GM18909 (cell line): ENCODE measurements at regions not wholly inside any gene's neighbourhood (a gene's known extent, or its start where the extent isn't known, plus 50 kb on each side); places are given as distances from the start of the nearest gene placed in this dataset.
"Not testable (repeated sequence)": the region's sequence is repeated elsewhere in the genome, so short reads cannot be mapped to it uniquely, and the experiment has no call there.

Experiments
- ATAC-seq: cut with Tn5 transposase; IDR thresholded peaks from one replicate; pipeline ENCODE4 v1.9.1; 2021; ENCODE audit warnings: mild to moderate bottlenecking; ENCODE audit not compliant: unreplicated experiment, poor library complexity

GRCh38 chr3:31092748-31093589 lies 198.5 kb upstream of the GADL1 start:
- ATAC-seq = no peak

DNA sequence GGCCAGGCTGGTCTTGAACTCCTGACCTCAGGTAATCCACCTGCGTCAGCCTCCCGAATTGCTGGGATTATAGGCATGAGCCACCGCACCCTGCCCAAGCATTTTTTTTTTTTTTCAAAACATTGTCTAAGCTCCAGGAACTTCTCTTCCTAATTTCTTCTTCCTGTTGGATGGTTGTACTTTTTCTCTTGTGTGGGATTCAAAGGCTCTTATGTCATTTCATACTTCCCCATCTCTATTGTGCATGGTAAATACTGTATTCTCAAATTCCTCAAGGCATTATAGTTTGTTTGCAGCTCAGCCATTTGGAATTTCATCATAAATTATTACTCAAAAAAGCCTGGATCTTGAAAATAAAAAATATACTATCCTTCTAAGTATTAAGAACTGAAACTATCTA lies 199.1 kb upstream of the GADL1 start:
- no peak for ATAC-seq

DNA sequence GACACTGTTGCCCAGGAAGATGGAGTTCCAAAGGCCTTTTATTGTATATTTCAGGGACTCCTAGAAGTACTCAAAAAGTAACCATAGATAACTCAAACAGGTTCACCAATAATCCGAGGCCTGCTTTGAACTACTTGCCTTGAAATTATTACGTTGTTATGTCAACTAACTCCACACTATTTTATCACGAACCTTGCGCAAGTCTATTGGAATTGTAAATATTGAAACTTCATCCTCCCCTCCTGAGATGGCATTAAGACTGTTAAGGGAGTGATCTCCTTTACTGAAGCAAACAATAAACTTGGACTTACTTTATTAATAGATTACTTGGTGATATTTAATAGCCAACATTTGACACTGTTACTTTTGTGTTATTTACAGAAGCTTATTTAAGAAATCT lies 199.6 kb upstream of the GADL1 start:
- no peak for ATAC-seq

GRCh38 chr3:31095255-31095654 lies 200.8 kb upstream of the GADL1 start:
- no peak for ATAC-seq

GRCh38 chr3:31096661-31097395 lies 202.4 kb upstream of the GADL1 start:
- ATAC-seq = no peak

DNA sequence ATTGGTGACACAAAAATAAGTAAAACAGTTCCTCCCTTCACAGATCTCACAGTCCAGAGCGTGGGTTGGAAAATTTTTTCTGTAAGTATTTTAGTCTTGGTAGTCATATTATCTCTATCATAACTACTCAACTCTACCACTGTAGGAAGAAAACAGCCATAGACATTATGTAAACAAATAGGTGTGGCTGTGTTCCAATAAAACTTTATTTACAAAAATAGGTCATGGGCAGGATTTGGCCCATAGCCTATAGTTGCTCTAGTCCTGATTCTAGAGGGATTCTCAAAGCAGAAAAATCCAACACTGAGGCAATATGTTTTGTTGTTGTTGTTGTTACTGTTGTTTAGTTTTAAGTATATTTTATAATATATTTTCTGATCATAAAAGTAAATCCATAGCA lies 206.1 kb upstream of the GADL1 start:
- ATAC-seq = no peak

DNA sequence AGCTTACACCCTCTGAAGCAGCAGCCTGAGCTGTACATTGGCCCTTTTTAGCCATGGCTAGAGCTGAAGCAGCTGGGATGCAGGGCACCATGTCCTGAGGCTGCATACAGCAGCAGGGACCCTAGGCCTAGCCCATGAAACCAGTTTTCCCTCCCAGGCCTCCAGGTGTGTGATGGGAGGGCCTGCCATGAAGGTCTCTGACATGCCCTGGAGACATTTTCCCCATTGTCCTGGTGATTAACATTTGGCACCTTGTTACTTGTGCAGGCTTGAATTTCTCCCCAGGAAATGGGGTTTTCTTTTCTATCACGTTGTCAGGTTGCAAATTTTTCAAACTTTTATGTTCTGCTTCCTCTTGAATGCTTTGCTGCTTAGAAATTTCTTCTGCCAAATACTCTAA lies 206.8 kb upstream of the GADL1 start:
- ATAC-seq = not testable (repeated sequence)

DNA sequence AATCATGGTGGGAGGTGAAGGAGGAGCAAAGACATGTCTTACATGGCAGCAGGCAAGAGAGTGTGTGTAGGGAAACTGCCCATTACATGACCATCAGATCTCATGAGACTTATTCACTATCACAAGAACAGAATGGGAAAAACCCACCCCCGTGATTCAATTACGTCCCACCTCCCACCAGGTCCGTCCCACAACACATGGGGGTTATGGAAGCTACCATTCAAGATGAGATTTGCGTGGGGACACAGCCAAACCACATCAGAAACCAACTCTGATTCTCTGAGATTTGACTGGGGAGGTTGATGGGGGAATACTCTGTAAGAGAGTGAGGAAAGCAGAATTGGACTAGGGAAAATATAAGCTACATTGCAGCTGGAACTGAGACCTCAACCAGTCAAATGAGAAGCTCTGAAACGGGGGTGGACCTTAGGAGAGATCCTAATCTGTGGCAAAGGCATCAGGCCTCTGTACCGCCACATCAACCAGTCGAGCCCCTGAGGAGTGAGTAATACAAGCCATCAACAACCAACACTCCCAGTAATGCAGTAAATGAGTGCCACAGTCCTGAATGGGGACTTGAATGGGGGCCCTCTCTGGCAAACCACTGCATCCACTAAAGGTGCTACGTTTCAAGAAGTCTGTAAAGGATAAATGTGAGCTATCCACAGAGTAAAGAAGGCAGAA lies 207.9 kb upstream of the GADL1 start:
- no peak for ATAC-seq

GRCh38 chr3:31103181-31103580 lies 208.7 kb upstream of the GADL1 start:
- ATAC-seq = no peak

DNA sequence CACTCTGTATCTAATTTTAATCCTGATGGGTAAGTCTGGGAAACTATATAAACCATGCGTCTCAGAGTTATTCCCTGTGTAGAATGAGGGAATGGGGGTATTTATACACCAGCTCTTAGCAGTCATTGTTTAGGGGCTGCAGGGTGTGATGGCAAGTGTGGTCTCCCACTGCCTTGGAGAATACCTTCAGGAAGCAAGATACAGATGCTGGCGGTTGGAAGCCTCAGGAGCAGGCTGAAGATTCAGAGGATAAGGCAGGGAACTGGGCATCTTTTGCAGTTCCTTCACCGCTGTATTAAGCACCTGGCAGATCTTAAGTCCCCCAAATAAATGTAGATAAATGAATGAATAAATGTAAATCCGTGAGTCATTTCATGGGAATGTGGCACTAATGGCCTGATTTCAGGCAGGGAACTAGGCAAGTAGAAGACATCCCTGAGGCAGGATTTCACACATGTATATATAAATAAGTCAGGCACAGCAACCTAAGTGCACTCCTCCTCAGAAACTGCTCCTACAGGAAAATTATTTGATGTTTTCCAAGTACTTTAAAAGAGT lies 209.2 kb upstream of the GADL1 start:
- no peak for ATAC-seq

DNA sequence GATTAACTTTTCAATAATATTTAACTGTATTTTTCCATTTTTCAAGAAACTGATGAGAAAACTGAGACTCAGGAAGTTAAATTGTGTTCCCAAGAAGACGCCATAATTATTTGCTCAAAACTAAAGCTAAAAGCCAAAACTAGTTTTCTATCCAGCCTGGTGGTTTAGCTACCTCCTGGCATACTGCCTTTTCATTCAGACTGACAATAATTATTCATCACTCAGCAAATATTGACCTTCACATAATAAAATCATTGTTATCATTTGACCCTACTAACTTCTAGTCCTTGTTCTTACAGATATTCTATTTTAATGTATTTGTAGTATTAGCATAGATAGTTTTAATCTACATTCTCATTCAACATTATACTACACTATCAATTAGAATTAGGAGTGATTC lies 210.6 kb upstream of the GADL1 start:
- no peak for ATAC-seq

GRCh38 chr3:31105438-31106077 lies 211.1 kb upstream of the GADL1 start:
- no peak for ATAC-seq

DNA sequence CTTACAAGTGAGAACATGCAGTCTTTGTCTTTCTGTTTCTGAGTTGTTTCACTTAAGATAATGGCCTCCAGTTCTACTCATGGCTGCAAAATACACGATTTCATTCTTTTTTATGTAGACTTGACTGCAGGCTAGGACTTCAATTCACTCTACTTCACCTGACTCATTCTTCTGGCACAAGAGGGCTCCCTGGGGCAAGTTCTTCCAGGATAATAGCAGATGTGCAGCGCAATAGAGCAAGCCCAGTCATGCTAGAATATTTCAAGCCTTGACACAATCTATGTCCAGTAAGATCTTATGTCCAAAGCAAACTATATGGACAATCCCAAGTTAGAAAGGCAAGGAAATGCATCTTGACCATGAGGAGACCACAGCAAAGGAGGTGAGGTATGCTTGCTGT lies 211.7 kb upstream of the GADL1 start:
- no peak for ATAC-seq

- peak; percentile 95 for ATAC-seq
Measured at GRCh38 chr3:31106912-31107311, 212.5 kb upstream of the GADL1 start.

DNA sequence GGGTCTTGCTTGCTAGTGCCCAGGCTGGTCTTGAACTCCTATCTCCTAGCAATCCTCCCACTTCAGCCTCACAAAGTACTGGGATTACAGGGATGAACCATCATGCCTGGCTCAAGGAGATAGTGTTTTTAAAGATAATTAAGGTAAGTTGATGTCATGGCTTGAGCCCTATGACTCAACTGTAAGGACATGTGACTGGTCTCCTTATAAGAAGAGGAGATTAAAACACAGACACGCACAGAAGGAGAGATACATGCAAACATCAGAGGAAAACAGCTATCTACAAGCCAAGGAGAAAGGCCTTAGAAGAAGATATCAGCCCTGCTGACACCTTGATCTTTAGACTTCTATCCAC lies 220.4 kb upstream of the GADL1 start:
- ATAC-seq = no peak

DNA sequence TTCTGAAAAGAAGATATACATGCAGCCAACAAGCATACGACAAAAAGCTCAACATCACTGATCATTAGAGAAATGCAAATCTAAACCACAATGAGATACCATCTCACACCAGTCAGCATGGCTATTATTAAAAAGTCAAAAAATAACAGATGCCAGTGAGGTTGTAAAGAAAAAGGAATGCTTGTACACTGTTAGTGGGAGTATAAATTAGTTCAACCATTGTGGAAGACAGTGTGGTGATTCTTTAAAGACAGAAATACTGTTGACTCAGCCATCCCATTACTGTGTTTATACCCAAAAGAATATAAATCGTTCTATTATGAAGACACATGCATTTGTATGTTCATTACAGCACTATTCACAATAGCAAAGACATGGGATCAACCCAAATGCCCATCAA lies 221.1 kb upstream of the GADL1 start:
- not testable (repeated sequence) for ATAC-seq

- ATAC-seq = no peak
Measured at GRCh38 chr3:31116651-31117050, 222.2 kb upstream of the GADL1 start.

DNA sequence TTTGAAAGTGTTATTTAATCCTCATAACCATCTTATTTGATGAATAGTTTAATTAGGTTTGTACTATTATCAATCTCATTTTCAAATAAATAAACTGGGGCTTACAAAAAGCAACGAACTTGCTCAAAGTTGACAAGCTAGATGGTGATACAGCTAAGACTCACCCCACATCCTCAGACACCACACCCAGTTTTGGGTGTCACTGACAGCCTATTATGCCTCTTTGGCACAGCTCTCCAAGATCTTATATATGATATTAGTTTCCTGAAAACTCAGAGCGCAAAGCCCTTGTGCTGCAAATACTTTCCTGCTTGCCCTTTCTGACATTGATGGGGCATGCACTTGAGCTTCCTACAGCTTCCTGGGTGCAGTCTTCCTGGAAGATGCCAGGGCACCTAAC lies 223.4 kb upstream of the GADL1 start:
- ATAC-seq = no peak

GRCh38 chr3:31124373-31124772 lies 229.9 kb upstream of the GADL1 start:
- no peak for ATAC-seq

- ATAC-seq = no peak
Measured at GRCh38 chr3:31125413-31126020, 231.1 kb upstream of the GADL1 start.
